HG03575 (cell line): ENCODE measurements at regions not wholly inside any gene's neighbourhood (a gene's known extent, or its start where the extent isn't known, plus 50 kb on each side); places are given as distances from the start of the nearest gene placed in this dataset.
"Not testable (repeated sequence)": the region's sequence is repeated elsewhere in the genome, so short reads cannot be mapped to it uniquely, and the experiment has no call there.

ENCODE experiments used
- ATAC-seq: cut with Tn5 transposase; IDR thresholded peaks from one replicate; pipeline ENCODE4 v1.9.1; 2021; ENCODE audit not compliant: unreplicated experiment, insufficient number of reproducible peaks, low FRiP score; ENCODE audit errors: extremely low read depth

GRCh38 chr4:32855622-32856021 lies 2135.5 kb downstream of the PCDH7 start:
- no peak for ATAC-seq

- no peak for ATAC-seq
These were observed 2138.2 kb downstream of the PCDH7 start for GRCh38 chr4:32858361-32858760.

- no peak for ATAC-seq
These were observed 2138.8 kb downstream of the PCDH7 start for GRCh38 chr4:32858971-32859370.

GRCh38 chr4:32864713-32865351 lies 2144.7 kb downstream of the PCDH7 start:
- ATAC-seq: no peak

- ATAC-seq: no peak
These were observed 2156.4 kb downstream of the PCDH7 start for GRCh38 chr4:32876546-32876945.

- no peak for ATAC-seq
These were observed 2159.7 kb downstream of the PCDH7 start for GRCh38 chr4:32879913-32880312.

- no peak for ATAC-seq
These were observed 2164.0 kb downstream of the PCDH7 start for GRCh38 chr4:32884198-32884597.

GRCh38 chr4:32890398-32890797 lies 2170.2 kb downstream of the PCDH7 start:
- ATAC-seq: no peak

- ATAC-seq: no peak
These were observed 2188.9 kb downstream of the PCDH7 start for GRCh38 chr4:32909053-32909452.

- ATAC-seq: no peak
These were observed 2189.6 kb downstream of the PCDH7 start for GRCh38 chr4:32909736-32910135.

GRCh38 chr4:32917586-32917985 lies 2197.4 kb downstream of the PCDH7 start:
- no peak for ATAC-seq

GRCh38 chr4:32929796-32930699 lies 2209.9 kb downstream of the PCDH7 start:
- no peak for ATAC-seq

GRCh38 chr4:32930700-32931099 lies 2210.5 kb downstream of the PCDH7 start:
- no peak for ATAC-seq

GRCh38 chr4:32931475-32931874 lies 2211.3 kb downstream of the PCDH7 start:
- ATAC-seq: no peak

GRCh38 chr4:32932156-32932555 lies 2212.0 kb downstream of the PCDH7 start:
- ATAC-seq: no peak

GRCh38 chr4:32939222-32939621 lies 2219.1 kb downstream of the PCDH7 start:
- ATAC-seq: not testable (repeated sequence)

GRCh38 chr4:32950866-32951265 lies 2230.7 kb downstream of the PCDH7 start:
- ATAC-seq: no peak

GRCh38 chr4:32958586-32958985 lies 2238.4 kb downstream of the PCDH7 start:
- ATAC-seq: no peak

GRCh38 chr4:32962100-32962499 lies 2241.9 kb downstream of the PCDH7 start:
- ATAC-seq: no peak

- ATAC-seq: no peak
These were observed 2265.1 kb downstream of the PCDH7 start for GRCh38 chr4:32985256-32985655.
